Neural progenitor cell (in vitro differentiated cells): ENCODE measurements at regions not wholly inside any gene's neighbourhood (a gene's known extent, or its start where the extent isn't known, plus 50 kb on each side); places are given as distances from the start of the nearest gene placed in this dataset.
"Not testable (repeated sequence)": the region's sequence is repeated elsewhere in the genome, so short reads cannot be mapped to it uniquely, and the experiment has no call there.

ENCODE experiments used
- DNase-seq: peaks from one replicate; pipeline ENCODE4 v3.0.0-alpha.2; 2016; ENCODE audit warnings: low spot score
- H2AFZ ChIP-seq: fragments of 200-600 bp; sonication (generic); replicated peaks from 2 replicates; pipeline ENCODE4 v1.6.1; 2016; ENCODE audit warnings: antibody characterized with exemption
- H3F3A ChIP-seq: fragments of 200-600 bp; sonication (generic); 2 replicates; pipeline ENCODE4 v1.6.1; 2016; ENCODE audit warnings: antibody characterized with exemption, low read depth
- H3K27ac ChIP-seq: fragments of 200-600 bp; sonication (generic); 2 replicates; pipeline ENCODE4 v1.5.1; 2016; ENCODE audit warnings: mild to moderate bottlenecking
- H3K27me3 ChIP-seq: fragments of 200-600 bp; sonication (generic); 2 replicates; pipeline ENCODE4 v1.6.1; 2016; ENCODE audit warnings: mild to moderate bottlenecking, moderate library complexity
- H3K36me3 ChIP-seq: fragments of 200-600 bp; sonication (generic); 2 replicates; pipeline ENCODE4 v1.5.1; 2016
- H3K4me1 ChIP-seq: fragments of 200-600 bp; sonication (generic); 2 replicates; pipeline ENCODE4 v1.6.1; 2016; ENCODE audit warnings: mixed run types
- H3K4me2 ChIP-seq: fragments of 200-600 bp; sonication (generic); 2 replicates; pipeline ENCODE4 v1.6.1; 2016
- H3K4me3 ChIP-seq: fragments of 200-600 bp; sonication (generic); 2 replicates; pipeline ENCODE4 v1.5.1; 2016
- H3K79me2 ChIP-seq: fragments of 200-600 bp; sonication (generic); 2 replicates; pipeline ENCODE4 v1.6.1; 2016; ENCODE audit warnings: low read depth
- H3K9ac ChIP-seq: fragments of 200-600 bp; sonication (generic); 2 replicates; pipeline ENCODE4 v1.6.1; 2016
- H3K9me3 ChIP-seq: fragments of 200-600 bp; sonication (generic); 2 replicates; pipeline ENCODE4 v1.5.1; 2016; ENCODE audit warnings: low read depth
- H4K20me1 ChIP-seq: fragments of 200-600 bp; sonication (generic); 2 replicates; pipeline ENCODE4 v1.6.1; 2016; ENCODE audit warnings: low read depth
- H3K27ac Mint-ChIP-seq: 3 replicates; pipeline ENCODE4 v1.8.0; 2021; ENCODE audit warnings: mixed read lengths
- H3K27me3 Mint-ChIP-seq: 2 replicates; pipeline ENCODE4 v1.8.0; 2022; ENCODE audit warnings: low read depth, mild to moderate bottlenecking, inconsistent platforms, moderate library complexity, mixed read lengths; ENCODE audit not compliant: insufficient read depth
- H3K36me3 Mint-ChIP-seq: 3 replicates; pipeline ENCODE4 v1.8.0; 2021; ENCODE audit warnings: mixed read lengths
- H3K4me1 Mint-ChIP-seq: 3 replicates; pipeline ENCODE4 v1.8.0; 2021; ENCODE audit warnings: mixed read lengths
- H3K4me3 Mint-ChIP-seq: 3 replicates; pipeline ENCODE4 v1.8.0; 2021; ENCODE audit warnings: mild to moderate bottlenecking, moderate library complexity, mixed read lengths
- H3K9me3 Mint-ChIP-seq: 3 replicates; pipeline ENCODE4 v1.8.0; 2020; ENCODE audit warnings: mixed read lengths
- CTCF ChIP-seq: fragments of 200-600 bp; sonication (generic); IDR thresholded peaks from 2 replicates; pipeline ENCODE4 v1.5.1; 2017; ENCODE audit warnings: antibody characterized with exemption, mild to moderate bottlenecking
- EZH2 ChIP-seq: fragments of 200-600 bp; sonication (generic); IDR thresholded peaks from 2 replicates; pipeline ENCODE4 v1.6.1; 2017; ENCODE audit warnings: antibody characterized with exemption, mild to moderate bottlenecking, moderate library complexity
- EZH2phosphoT487 ChIP-seq: fragments of 200-600 bp; sonication (generic); IDR thresholded peaks from 2 replicates; pipeline ENCODE4 v1.6.1; 2017; ENCODE audit warnings: antibody characterized with exemption

GRCh38 chr3:8070011-8070410 lies 431.6 kb upstream of the LMCD1 start:
- no peak overlapping the region for H3K4me3 Mint-ChIP-seq

GRCh38 chr3:8074740-8075139 lies 426.9 kb upstream of the LMCD1 start:
- H3K9me3 ChIP-seq, H3K9me3 Mint-ChIP-seq, H2AFZ ChIP-seq, H3K79me2 ChIP-seq, H3K27me3 ChIP-seq, H3K9ac ChIP-seq, H3F3A ChIP-seq, H3K4me1 Mint-ChIP-seq, H3K4me2 ChIP-seq, H3K27ac Mint-ChIP-seq, H3K4me3 ChIP-seq, H3K27me3 Mint-ChIP-seq, H3K36me3 ChIP-seq, H3K27ac ChIP-seq, H3K36me3 Mint-ChIP-seq, H3K4me1 ChIP-seq, H3K4me3 Mint-ChIP-seq, DNase-seq, H4K20me1 ChIP-seq: not testable (repeated sequence)

More at GRCh38 chr3:8070011-8070410, 431.6 kb upstream of the LMCD1 start:
- Histone ChIP-seq H3K36me3 (no peaks in the 10 kb centered on the region), H3F3A (peaks cover 8% of the 10 kb centered on the region), H3K27me3 (no peaks in the 10 kb centered on the region), H3K9ac (no peak overlapping the region), H3K4me3 (no peak overlapping the region), H4K20me1 (no peaks in the 10 kb centered on the region), H3K79me2 (no peaks in the 10 kb centered on the region), H2AFZ (no peak overlapping the region), H3K4me2 (no peak overlapping the region), H3K27ac (no peak overlapping the region), H3K4me1 (no peaks in the 10 kb centered on the region), H3K9me3 (no peaks in the 10 kb centered on the region)
- DNase-seq: no peak
- no peak for TF ChIP-seq EZH2
- TF ChIP-seq EZH2phosphoT487: no peak
- no peak for TF ChIP-seq CTCF
- Mint-ChIP-seq H3K9me3 (no peaks in the 10 kb centered on the region), H3K4me1 (peaks cover 4% of the 10 kb centered on the region), H3K27me3 (no peaks in the 10 kb centered on the region), H3K36me3 (no peaks in the 10 kb centered on the region), H3K27ac (no peak overlapping the region)

- no peaks in the 10 kb centered on the region for H3K27me3 Mint-ChIP-seq
- no peaks in the 10 kb centered on the region for H3K36me3 Mint-ChIP-seq
- no peaks in the 10 kb centered on the region for H3K36me3 ChIP-seq
- no peak overlapping the region for H3K27ac Mint-ChIP-seq
- no peaks in the 10 kb centered on the region for H3K79me2 ChIP-seq
- H3K4me3 Mint-ChIP-seq: no peak overlapping the region
- peaks cover 8% of the 10 kb centered on the region for H3F3A ChIP-seq
- H3K4me1 ChIP-seq: no peaks in the 10 kb centered on the region
- TF ChIP-seq CTCF (no peak), EZH2 (no peak), EZH2phosphoT487 (no peak)
- no peaks in the 10 kb centered on the region for H3K9me3 Mint-ChIP-seq
- H3K4me1 Mint-ChIP-seq: no peaks in the 10 kb centered on the region
- no peaks in the 10 kb centered on the region for H3K27me3 ChIP-seq
- H3K9ac ChIP-seq: no peak overlapping the region
- H3K4me2 ChIP-seq: no peak overlapping the region
- H3K4me3 ChIP-seq: no peak overlapping the region
- no peaks in the 10 kb centered on the region for H4K20me1 ChIP-seq
- no peak overlapping the region for H3K27ac ChIP-seq
- H2AFZ ChIP-seq: no peak overlapping the region
- no peak for DNase-seq
- no peaks in the 10 kb centered on the region for H3K9me3 ChIP-seq
Measured at GRCh38 chr3:8077126-8077525, 424.5 kb upstream of the LMCD1 start.

GRCh38 chr3:8080464-8080863 lies 421.2 kb upstream of the LMCD1 start:
- H3K27me3 Mint-ChIP-seq: no peaks in the 10 kb centered on the region
- Histone ChIP-seq H3K4me2 (no peak overlapping the region), H3K27me3 (no peaks in the 10 kb centered on the region), H3K9ac (no peak overlapping the region), H3K9me3 (no peaks in the 10 kb centered on the region), H4K20me1 (no peaks in the 10 kb centered on the region), H3K36me3 (no peaks in the 10 kb centered on the region), H3F3A (no peaks in the 10 kb centered on the region), H2AFZ (no peak overlapping the region), H3K4me3 (no peak overlapping the region), H3K79me2 (no peaks in the 10 kb centered on the region), H3K27ac (no peak overlapping the region), H3K4me1 (no peaks in the 10 kb centered on the region)
- H3K4me1 Mint-ChIP-seq: no peaks in the 10 kb centered on the region
- H3K36me3 Mint-ChIP-seq: no peaks in the 10 kb centered on the region
- H3K9me3 Mint-ChIP-seq: no peaks in the 10 kb centered on the region
- DNase-seq: no peak
- TF ChIP-seq EZH2 (no peak), EZH2phosphoT487 (no peak), CTCF (no peak)
- H3K27ac Mint-ChIP-seq: no peak overlapping the region
- no peak overlapping the region for H3K4me3 Mint-ChIP-seq
